ENCODE measurements at regions not wholly inside any gene's neighbourhood (a gene's known extent, or its start where the extent isn't known, plus 50 kb on each side); places are given as distances from the start of the nearest gene placed in this dataset.

DNA sequence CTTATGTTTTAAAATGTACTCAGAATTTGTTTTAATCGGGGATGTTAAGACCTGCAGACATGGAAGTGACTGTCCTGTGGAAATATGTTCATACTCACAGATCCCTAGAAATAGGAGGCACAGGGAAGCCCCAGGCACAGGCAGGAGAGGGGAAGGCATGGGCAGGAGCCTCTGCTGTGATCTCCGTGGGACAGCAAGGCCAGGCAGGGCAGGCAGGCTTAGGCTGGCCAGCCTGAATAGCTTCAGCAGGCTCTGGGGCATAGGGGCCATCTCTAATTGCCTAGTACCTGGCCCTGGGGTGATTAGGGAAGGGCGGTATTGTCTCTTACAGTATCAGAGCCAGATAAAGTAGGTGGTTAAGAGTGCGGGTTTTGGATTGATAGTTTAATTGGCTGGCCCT lies 59.8 kb upstream of the PLEKHG4B start:
- TF ChIP-seq, protein P1, sequence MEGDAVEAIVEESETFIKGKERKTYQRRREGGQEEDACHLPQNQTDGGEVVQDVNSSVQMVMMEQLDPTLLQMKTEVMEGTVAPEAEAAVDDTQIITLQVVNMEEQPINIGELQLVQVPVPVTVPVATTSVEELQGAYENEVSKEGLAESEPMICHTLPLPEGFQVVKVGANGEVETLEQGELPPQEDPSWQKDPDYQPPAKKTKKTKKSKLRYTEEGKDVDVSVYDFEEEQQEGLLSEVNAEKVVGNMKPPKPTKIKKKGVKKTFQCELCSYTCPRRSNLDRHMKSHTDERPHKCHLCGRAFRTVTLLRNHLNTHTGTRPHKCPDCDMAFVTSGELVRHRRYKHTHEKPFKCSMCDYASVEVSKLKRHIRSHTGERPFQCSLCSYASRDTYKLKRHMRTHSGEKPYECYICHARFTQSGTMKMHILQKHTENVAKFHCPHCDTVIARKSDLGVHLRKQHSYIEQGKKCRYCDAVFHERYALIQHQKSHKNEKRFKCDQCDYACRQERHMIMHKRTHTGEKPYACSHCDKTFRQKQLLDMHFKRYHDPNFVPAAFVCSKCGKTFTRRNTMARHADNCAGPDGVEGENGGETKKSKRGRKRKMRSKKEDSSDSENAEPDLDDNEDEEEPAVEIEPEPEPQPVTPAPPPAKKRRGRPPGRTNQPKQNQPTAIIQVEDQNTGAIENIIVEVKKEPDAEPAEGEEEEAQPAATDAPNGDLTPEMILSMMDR (IDR thresholded peaks at IDR 0.05; ENCODE audit: low read depth, low read length): no peak
- TF ChIP-seq EZH2phosphoT487 (IDR thresholded peaks at IDR 0.05; ENCODE audit: low read depth): no peak

Measured in OCI-LY3 (cell line).